H54 (cell line): ENCODE measurements at regions not wholly inside any gene's neighbourhood (a gene's known extent, or its start where the extent isn't known, plus 50 kb on each side); places are given as distances from the start of the nearest gene placed in this dataset.

Experiments used
- DNase-seq: peaks from one replicate; pipeline ENCODE4 v3.0.0; 2011; ENCODE audit warnings: low spot score, mixed read lengths; ENCODE audit not compliant: insufficient read length
- FAIRE-seq: peaks from 3 replicates; lab custom pipeline; 2011; peaks lifted over from hg19 to GRCh38; lab: Jason Lieb, UNC
- POLR2A ChIP-seq: IDR thresholded peaks from 2 replicates; pipeline ENCODE4 v1.6.1; 2011; ENCODE audit warnings: low read depth, mild to moderate bottlenecking, low read length

- no peak for TF ChIP-seq POLR2A
- FAIRE-seq (no peak), DNase-seq (no peak)
Observed at GRCh38 chr6:154592199-154592860, 81.8 kb upstream of the CNKSR3 start.

- FAIRE-seq (no peak), DNase-seq (no peak)
- no peak for TF ChIP-seq POLR2A
Observed at GRCh38 chr6:154593122-154593521, 82.6 kb upstream of the CNKSR3 start.

GRCh38 chr6:154594496-154595198 lies 84.2 kb upstream of the CNKSR3 start:
- TF ChIP-seq POLR2A, result no peak
- DNase-seq (no peak), FAIRE-seq (no peak)

GRCh38 chr6:154595538-154595937 lies 85.1 kb upstream of the CNKSR3 start:
- DNase-seq, result no peak
- TF ChIP-seq POLR2A, result no peak
- no peak for FAIRE-seq

- DNase-seq, result no peak
- TF ChIP-seq POLR2A, result no peak
- no peak for FAIRE-seq
Observed at GRCh38 chr6:154596009-154596408, 85.5 kb upstream of the CNKSR3 start.

- FAIRE-seq (no peak), DNase-seq (no peak)
- TF ChIP-seq POLR2A, result no peak
Observed at GRCh38 chr6:154596701-154597100, 86.2 kb upstream of the CNKSR3 start.

- DNase-seq (no peak), FAIRE-seq (no peak)
- no peak for TF ChIP-seq POLR2A
Observed at GRCh38 chr6:154598399-154598798, 87.9 kb upstream of the CNKSR3 start.

GRCh38 chr6:154602296-154602695 lies 91.8 kb upstream of the CNKSR3 start:
- TF ChIP-seq POLR2A, result no peak
- DNase-seq, result no peak
- FAIRE-seq, result no peak

- no peak for TF ChIP-seq POLR2A
- no peak for FAIRE-seq
Observed at GRCh38 chr6:154602708-154603107, 92.2 kb upstream of the CNKSR3 start.

GRCh38 chr6:154604119-154604518 lies 93.6 kb upstream of the CNKSR3 start:
- DNase-seq (no peak), FAIRE-seq (no peak)
- no peak for TF ChIP-seq POLR2A

More at GRCh38 chr6:154602708-154603107, 92.2 kb upstream of the CNKSR3 start:
- DNase-seq, result no peak

GRCh38 chr6:154605178-154605881 lies 94.8 kb upstream of the CNKSR3 start:
- TF ChIP-seq POLR2A, result no peak
- DNase-seq, result no peak
- no peak for FAIRE-seq

GRCh38 chr6:154605882-154606370 lies 95.4 kb upstream of the CNKSR3 start:
- no peak for FAIRE-seq
- TF ChIP-seq POLR2A, result no peak

GRCh38 chr6:154606457-154606856 lies 96.0 kb upstream of the CNKSR3 start:
- DNase-seq, result no peak
- FAIRE-seq, result no peak
- TF ChIP-seq POLR2A, result no peak

More at GRCh38 chr6:154605882-154606370, 95.4 kb upstream of the CNKSR3 start:
- no peak for DNase-seq

- FAIRE-seq (no peak), DNase-seq (no peak)
- TF ChIP-seq POLR2A, result no peak
Observed at GRCh38 chr6:154606860-154607259, 96.4 kb upstream of the CNKSR3 start.
